G401.6 (cell line): ENCODE measurements at regions not wholly inside any gene's neighbourhood (a gene's known extent, or its start where the extent isn't known, plus 50 kb on each side); places are given as distances from the start of the nearest gene placed in this dataset.
"Not testable (repeated sequence)": the region's sequence is repeated elsewhere in the genome, so short reads cannot be mapped to it uniquely, and the experiment has no call there.

ENCODE experiments used
- FAIRE-seq: peaks from 2 replicates; lab custom pipeline; 2012; peaks lifted over from hg19 to GRCh38; lab: Jason Lieb, UNC

DNA sequence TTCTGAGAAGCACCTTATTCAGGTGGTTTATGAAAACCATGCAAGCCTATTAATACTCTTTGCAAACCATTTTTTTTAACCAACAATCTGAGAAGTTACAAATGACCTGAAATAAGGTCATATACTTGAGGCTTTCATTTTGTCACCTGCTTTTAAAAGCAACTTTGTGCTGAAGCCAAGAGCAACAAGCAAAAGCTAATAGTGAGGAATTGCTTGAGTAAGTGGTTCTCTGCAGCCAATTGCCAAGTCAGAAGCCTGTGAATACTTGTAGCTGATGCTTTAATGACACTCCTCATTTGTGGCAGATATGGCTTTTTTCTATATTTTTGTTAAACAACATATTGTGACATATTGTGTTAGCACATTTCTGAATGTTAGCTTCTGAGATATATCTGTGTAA is 126.7 kb upstream of the ZNF608 start:
- no peak for FAIRE-seq

DNA sequence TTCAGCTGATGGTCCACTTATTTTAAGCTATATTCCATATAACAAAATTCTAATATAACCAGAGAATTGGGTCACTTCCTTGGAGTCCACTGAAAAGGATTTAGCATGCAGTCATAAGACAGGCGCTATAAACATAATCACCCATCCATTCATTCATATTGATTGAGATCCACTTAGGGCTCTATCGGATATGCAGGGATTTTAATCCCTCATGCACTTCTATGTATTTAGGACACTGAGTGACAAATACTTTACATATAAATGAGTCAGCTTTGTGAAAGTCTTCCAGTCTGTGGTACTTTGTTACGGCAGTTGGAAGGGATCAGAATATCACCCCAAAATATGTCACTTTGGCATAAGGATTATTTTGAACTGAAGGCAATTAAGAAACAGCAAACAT is 127.3 kb upstream of the ZNF608 start:
- FAIRE-seq, result no peak

DNA sequence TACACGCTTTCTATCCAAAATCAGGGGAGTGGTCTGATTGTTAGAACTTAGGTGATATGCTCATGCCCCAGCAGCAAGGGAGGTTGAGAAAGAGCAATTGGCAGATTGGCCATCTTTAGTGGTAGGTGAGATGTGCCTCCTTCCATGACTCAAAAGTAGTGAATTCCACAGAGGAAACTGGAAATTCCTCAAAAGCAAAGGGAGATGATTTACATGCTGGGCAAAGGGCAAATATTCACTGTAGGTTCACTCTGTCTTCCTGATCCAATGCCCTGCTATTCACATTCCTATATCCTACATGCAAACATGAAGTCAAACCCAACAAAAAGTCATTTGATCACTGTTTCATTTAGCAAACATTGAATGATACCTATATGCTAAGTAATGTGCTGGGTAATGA is 130.1 kb upstream of the ZNF608 start:
- FAIRE-seq, result no peak

DNA sequence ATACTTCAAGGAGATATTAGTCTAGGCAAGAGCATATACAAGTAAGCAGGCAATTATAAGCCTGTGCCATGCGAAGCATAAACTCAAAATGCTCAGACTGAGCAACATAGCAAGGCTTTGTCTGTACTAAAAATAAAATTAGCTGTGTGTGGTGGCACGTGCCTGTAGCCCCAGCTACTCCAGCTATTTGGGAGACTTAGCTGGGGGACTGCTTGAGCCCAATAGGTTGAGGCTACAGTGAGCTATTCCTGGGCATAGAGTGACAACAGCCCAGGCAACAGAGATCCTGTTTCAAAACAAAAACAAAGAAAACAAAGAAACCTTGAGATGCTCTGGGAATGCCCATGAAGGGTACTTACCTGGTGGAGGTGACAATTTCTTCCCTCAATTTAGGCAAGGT is 130.5 kb upstream of the ZNF608 start:
- FAIRE-seq, result no peak

GRCh38 chr5:124877501-124878146 is 131.2 kb upstream of the ZNF608 start:
- no peak for FAIRE-seq

DNA sequence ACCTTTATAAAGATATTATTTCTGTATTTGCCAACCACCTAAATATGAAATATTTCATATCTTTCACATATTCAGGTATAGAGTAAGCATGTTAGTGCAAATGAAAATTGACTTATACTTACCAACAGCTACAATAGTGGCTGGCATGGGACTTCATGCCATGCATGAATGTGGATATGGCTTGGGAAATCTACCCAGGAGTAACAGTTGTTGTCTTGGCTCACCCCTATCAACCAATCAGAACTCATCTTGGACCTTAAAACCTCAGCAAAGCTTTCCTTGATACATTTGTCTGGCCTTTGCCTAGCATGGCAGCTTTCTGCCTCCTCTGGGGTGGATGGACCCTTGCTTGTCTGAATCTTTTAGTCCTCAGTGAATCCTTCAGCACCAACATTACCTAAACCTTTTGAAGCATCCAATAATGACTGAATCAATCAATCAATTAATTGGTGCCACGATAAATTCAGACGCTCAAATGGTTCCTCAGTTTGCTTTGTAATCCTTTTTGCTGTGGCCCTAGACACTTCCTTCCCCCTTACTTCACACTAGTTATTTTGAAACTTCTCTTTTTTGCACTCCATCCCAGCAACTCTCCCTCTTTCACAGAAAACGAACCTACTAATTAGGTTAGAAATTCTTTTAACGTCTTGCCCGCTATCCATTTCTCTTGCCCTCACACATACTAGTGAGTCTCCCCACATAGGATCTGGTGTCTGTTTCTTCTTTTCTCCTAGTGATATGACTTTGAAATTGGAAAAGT is 132.3 kb upstream of the ZNF608 start:
- no peak for FAIRE-seq

DNA sequence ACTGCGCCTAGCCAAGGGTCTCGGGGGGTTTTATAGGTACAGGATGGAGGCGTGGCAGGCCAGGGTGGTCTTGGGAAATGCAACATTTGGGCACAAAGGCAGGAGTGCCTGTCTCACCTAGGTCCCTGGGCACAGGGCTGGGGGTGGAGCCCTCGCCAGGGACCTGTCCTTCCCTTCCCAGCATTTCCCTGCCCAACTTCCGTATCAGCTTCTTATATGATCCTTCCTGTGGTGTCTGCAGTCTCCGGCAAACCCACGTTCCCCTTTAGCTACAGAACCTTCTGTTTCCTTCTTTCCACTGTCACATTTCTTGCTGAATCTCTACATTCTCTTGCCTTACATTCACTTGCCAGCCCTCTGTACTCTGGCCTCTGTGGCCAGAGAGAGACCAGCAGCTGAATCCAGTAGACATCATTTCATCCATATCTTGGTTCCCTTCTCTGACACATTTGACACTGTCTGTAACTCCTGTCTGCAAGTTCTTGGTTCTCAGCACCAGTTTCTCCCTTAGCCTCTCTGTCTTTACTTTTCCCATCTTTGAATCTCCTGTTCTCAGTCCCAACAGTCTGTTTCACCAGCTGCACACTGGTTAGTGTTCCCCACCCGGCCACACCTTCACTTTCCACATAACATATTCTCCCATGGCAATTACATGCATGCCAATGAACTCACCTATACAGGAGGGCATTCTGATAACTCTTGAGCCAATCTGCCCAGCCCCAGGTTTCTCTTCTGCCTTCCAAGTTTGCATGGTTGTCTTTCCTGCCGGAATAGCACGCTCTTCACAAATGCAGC is 134.7 kb upstream of the ZNF608 start:
- no peak for FAIRE-seq

DNA sequence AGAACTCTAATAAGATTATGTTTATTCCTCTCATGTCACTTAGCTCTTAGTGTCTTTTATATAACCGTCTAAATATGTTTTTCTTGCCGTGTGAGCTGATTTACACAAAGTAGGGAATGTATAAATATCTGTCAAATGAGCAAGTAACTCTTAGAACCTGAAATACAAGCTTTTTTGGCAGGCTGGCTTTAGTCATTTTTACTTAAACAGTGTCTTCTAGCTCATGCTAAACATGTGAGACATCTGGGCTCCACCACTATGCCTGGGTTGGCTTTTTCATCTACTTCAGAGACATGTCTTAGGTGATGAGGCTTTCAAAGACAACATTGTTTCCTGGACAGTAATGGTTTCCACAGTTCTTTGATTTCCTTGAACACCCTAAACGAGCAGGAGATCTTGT is 137.2 kb upstream of the ZNF608 start:
- FAIRE-seq, result no peak

DNA sequence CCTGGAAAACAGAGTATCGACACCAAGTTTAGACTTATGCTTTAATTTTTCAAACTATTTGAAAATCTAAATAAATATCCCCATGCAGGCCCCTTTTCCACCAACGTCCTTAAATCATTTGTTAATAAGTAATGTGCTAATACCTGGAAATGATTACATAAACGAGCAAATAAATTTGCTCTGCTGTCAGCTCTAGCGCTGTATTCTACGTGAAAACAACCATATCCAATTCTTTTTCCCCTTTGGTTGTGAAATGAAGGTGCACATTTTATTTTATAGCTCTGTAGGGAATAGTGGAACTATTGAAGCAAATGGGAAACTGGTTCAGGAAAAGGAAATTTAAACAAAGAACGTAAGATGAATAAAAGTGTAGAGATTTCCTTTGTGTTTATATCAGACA is 137.7 kb upstream of the ZNF608 start:
- no peak for FAIRE-seq

DNA sequence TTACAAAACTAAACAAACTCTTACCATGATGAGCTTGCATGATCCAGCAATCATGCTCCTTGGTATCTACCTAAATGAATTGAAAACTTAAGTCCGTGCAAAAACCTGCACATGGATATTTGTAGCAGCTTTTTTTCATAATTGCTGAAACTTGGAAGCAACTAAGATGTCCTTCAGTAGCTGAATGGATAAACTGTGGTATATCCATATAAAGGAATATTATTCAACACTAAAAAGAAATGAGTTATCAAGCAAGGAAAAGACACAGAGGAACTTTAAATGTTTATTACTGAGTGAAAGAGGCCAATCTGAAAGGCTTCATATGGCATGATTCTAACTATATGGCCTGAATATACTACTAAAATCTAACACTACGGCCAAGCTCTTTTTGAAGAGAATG is 139.1 kb upstream of the ZNF608 start:
- no peak for FAIRE-seq

DNA sequence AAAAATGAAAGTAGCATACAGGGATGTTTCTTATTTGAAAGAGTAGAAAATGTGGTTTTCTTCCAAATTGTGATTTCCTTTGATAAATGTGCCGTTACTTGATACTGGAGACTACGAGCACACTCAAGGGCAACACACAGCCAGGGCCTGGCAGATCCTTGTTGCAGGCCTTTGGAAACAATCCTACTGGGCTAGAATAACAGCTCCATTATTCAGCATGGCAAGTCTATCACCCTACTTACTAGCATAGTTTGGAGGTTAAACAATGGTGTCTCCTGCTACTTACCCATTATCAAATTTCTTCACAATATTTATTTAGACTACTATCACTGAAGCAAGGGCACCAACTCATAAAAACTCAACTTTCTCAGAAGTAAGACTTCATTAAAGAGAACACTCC is 140.8 kb upstream of the ZNF608 start:
- FAIRE-seq, result no peak

DNA sequence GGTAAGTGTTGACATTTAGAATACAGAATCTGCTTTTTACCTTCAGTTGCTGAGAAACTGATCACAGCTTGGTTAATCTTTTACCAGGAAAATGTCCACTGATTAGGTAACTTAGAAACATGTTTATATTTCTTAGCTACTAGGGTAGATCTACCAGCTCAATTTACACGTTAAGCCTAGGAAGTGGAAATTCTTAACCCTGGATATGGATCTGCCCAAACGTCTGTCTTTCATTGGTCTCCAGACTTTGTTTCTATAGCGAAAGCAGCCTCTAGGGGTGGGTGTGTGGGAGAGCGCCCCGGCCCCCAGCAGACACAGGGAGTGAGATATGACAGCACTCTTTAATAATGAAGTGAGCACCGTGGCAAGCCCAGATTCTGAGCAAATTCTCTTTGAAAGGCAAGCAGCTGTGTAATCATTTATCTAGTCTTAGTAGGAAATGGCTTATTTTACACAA is 141.6 kb upstream of the ZNF608 start:
- FAIRE-seq, result no peak

DNA sequence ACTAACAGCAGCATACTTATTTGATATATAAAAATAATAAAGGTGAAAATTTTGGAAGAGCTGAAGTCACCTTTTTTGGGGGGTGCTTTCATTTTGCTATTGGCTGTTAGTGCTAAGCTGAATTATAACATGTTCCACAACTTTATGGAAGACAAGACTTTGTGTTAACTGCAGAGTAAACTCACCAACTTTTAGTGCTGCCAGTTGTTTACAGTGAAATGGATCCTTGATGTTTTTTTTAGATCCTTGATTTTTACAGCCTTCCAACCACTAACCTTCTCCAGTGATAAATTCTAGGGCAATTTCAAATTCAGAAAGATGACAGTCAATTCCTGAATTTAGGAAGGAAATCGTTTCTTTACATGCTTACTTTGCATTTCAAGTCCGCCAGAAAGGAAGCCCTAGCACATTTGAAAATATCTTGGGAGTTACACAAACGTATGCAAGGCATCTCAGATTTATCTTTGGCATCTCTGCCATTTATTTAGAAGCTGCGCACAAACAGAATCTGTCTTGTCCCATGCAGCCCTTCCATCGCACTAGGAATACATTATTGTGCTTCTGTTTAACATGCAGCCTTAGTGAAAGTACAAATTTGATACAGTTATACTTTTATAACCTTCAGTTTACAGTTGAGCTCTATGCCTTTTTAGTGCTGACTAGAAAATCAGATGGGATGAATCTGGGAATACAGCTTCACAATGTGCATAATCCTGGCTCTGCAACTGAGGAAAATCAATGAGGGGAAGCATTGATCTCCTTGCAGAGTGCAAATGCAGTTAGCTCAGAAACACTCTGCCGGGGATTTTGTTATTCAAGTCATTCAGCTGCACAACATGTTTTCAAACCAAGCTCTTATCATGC is 142.4 kb upstream of the ZNF608 start:
- no peak for FAIRE-seq

- no peak for FAIRE-seq
Measured at GRCh38 chr5:124889486-124889825, 143.0 kb upstream of the ZNF608 start.

- no peak for FAIRE-seq
Measured at GRCh38 chr5:124889850-124890249, 143.4 kb upstream of the ZNF608 start.

DNA sequence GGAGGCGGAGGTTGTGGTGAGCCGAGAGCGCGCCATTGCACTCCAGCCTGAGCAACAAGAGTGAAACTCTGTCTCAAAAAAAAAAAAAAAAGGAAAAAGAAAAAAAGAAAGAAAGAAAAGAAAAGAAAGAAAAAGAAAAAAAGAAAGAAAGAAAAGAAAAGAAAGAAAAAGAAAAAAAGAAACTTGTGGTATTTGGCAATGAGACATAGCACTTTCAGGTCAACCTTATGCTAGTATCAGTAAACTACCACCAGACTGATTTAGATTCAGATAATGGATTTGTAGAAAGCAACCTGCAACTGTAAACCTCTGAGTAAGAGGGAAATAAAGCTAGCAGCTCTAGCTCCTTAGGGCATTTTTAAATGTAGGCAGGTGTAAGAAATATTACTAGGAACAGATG is 144.0 kb upstream of the ZNF608 start:
- not testable (repeated sequence) for FAIRE-seq

DNA sequence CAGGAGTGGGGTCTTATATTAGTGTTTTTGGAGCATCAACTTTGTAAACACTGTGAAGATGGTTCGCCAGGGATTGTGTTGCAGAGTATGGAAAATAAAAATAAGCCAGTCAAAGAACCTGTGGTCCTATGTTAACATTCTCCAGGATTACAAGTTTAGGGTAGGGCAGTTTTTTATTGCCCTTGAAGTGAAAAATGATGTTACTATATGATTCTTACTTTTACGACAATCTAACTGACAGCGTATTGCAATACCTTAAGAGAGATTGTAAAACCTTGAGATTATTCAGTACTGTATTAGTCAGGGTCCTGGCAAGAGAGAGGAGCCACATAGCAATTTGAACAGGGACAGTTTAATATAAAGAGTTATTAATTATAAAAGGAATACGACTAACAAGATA is 144.7 kb upstream of the ZNF608 start:
- no peak for FAIRE-seq

GRCh38 chr5:124892185-124892848 is 145.9 kb upstream of the ZNF608 start:
- FAIRE-seq, result no peak

GRCh38 chr5:124894541-124894940 is 148.1 kb upstream of the ZNF608 start:
- no peak for FAIRE-seq

- no peak for FAIRE-seq
Measured at GRCh38 chr5:124895236-124895635, 148.8 kb upstream of the ZNF608 start.

DNA sequence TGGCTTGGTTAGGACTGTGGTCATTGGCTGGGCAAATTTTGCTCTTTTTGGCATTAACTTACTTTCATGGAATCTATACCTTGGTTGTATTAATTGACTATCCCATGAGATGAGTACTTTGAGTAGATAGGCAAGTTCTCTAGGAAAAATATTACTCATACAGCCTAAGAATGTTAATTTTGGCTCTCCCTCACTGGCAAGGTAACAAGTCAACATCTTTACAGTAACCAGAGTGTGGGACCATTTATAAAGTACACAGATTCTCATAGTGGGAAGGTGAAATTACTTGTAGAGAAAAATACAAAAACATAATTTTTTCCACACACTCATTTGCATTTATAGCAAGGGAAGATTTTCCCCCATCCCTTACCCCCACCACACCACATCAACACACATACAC is 154.6 kb upstream of the ZNF608 start:
- FAIRE-seq, result no peak
